GM12892 (cell line): ENCODE measurements at regions not wholly inside any gene's neighbourhood (a gene's known extent, or its start where the extent isn't known, plus 50 kb on each side); places are given as distances from the start of the nearest gene placed in this dataset.

ENCODE experiments used
- POLR2A ChIP-seq: IDR thresholded peaks from 2 replicates; pipeline ENCODE4 v1.6.1; 2011; ENCODE audit warnings: low read depth, low read length, control low read depth
- TAF1 ChIP-seq: IDR thresholded peaks from 2 replicates; pipeline ENCODE4 v1.6.1; 2011; ENCODE audit warnings: low read depth, mild to moderate bottlenecking, control low read depth, low read length, borderline replicate concordance

- TF ChIP-seq TAF1 (no peak), POLR2A (peak; percentile 17; the same call in 1 of the 2 replicates)
These were observed 101.1 kb downstream of the DAD1 start for GRCh38 chr14:22487941-22488340.
